ENCODE measurements at regions not wholly inside any gene's neighbourhood (a gene's known extent, or its start where the extent isn't known, plus 50 kb on each side); places are given as distances from the start of the nearest gene placed in this dataset.

DNA sequence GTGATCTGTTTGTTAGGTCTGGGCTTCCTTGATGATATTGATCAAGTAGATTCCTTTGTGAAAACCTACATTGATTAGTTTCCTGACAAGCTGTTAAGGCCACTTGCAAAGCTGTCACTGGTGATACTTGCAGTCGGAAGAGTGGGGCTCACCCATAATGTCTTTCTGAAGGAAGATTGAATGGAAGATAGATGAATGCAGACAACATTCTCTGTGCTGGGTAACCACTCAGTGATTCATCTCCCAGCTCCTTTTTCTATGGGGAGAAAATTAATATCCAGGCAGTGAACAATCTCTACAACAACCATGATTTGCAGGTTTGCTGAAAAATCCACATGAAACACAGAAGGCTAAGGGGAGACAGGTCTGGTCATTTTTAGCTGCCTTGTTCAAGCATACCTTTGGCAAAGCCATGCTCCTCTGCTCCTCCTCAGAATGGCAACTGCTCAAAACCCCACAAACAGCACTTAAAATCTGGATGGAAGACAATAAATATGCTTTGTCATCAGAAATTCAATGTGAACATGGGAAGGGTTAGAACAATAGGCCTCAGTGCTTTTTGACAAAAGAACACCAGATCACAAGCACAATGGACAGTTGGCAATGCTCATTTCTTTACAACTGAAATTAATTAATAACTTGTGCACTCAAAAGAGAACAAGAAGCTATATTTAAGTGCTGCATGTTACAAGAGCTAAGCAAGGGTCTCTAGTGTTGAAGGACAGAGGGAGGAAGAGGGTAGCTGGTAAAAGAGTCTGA lies 495.4 kb downstream of the TOX3 start:
- no peaks in the 10 kb centered on the region for H3K4me1 ChIP-seq (ENCODE audit: insufficient read depth, low read length, poor library complexity, severe bottlenecking)
- POLR2A ChIA-PET, result no interaction called here
- no peaks in the 10 kb centered on the region for H3K9me2 ChIP-seq (ENCODE audit: insufficient read depth, low read length)
- no peaks in the 10 kb centered on the region for H3K36me3 ChIP-seq (ENCODE audit: insufficient read depth, low read length)
- intact Hi-C loops (cut with micrococcal nuclease; ENCODE audit: unreplicated experiment), result no loop called here
- no peak overlapping the region for H2AFZ ChIP-seq (ENCODE audit: low read length)
- no TSS peak for BruUV-seq (replicated peaks)
- CTCF ChIA-PET (ENCODE audit: unreplicated experiment), result no interaction called here
- H3K4me2 ChIP-seq (ENCODE audit: low read length), result no peak overlapping the region
- H3K79me2 ChIP-seq (ENCODE audit: insufficient read depth, low read depth, low read length), result no peaks in the 10 kb centered on the region
- DNase-seq (ENCODE audit: low spot score), result no peak
- no peaks in the 10 kb centered on the region for H3K9me3 ChIP-seq (ENCODE audit: low read length)
- H3K27ac ChIP-seq (ENCODE audit: low read depth, low read length, poor library complexity, severe bottlenecking), result no peak overlapping the region
- TF ChIP-seq CTCF (conservative IDR thresholded peaks at IDR 0.05; ENCODE audit: low read length), result no peak
- TF ChIP-seq EZH2phosphoT487 (IDR thresholded peaks at IDR 0.05; ENCODE audit: borderline replicate concordance, low read depth, low read length), result no peak
- no peak overlapping the region for H3K4me3 ChIP-seq (ENCODE audit: low read depth, low read length, poor library complexity, severe bottlenecking)
- H4K20me1 ChIP-seq (ENCODE audit: insufficient read depth, low read length), result no peaks in the 10 kb centered on the region

DNA sequence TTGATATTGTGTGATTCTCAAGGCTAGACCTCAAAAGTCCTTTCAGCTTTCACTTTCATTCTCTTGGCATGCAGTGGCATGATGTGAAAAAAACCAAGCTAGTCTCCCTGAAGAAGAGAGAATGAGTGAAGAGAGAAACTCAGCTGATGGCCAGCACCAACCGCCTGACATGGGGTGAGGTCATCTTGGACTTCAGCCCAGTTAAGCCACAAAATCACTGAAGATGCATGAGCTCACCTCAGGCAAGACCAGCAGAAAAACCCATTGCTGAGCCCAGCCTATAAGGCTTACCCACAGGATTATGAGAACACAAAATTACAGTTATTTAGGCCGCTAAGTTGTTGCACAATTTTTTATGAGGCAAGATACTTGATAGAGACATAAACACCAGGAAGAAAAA lies 496.5 kb downstream of the TOX3 start:
- H4K20me1 ChIP-seq (ENCODE audit: insufficient read depth, low read length), result no peaks in the 10 kb centered on the region
- H3K36me3 ChIP-seq (ENCODE audit: insufficient read depth, low read length), result no peaks in the 10 kb centered on the region
- H3K4me1 ChIP-seq (ENCODE audit: insufficient read depth, low read length, poor library complexity, severe bottlenecking), result no peaks in the 10 kb centered on the region
- no peaks in the 10 kb centered on the region for H3K9me3 ChIP-seq (ENCODE audit: low read length)
- no peak overlapping the region for H2AFZ ChIP-seq (ENCODE audit: low read length)
- no peaks in the 10 kb centered on the region for H3K79me2 ChIP-seq (ENCODE audit: insufficient read depth, low read depth, low read length)
- CTCF ChIA-PET (ENCODE audit: unreplicated experiment), result no interaction called here
- intact Hi-C loops (cut with micrococcal nuclease; ENCODE audit: unreplicated experiment), result no loop called here
- H3K27ac ChIP-seq (ENCODE audit: low read depth, low read length, poor library complexity, severe bottlenecking), result no peak overlapping the region
- POLR2A ChIA-PET, result interaction anchor here (0.8 kb wide), 1 partner anchor 24 kb away, joined by 3 read pairs; no protein-coding TSS in a partner anchor
- no TSS peak for BruUV-seq (replicated peaks)
- no peak overlapping the region for H3K4me3 ChIP-seq (ENCODE audit: low read depth, low read length, poor library complexity, severe bottlenecking)
- no peaks in the 10 kb centered on the region for H3K9me2 ChIP-seq (ENCODE audit: insufficient read depth, low read length)
- H3K4me2 ChIP-seq (ENCODE audit: low read length), result no peak overlapping the region
- DNase-seq (ENCODE audit: low spot score), result no peak
- TF ChIP-seq EZH2phosphoT487 (IDR thresholded peaks at IDR 0.05; ENCODE audit: borderline replicate concordance, low read depth, low read length), result no peak
- no peak for TF ChIP-seq CTCF (conservative IDR thresholded peaks at IDR 0.05; ENCODE audit: low read length)

GRCh38 chr16:52035436-52035835 lies 511.5 kb downstream of the TOX3 start:
- H3K36me3 ChIP-seq (ENCODE audit: insufficient read depth, low read length), result no peaks in the 10 kb centered on the region
- H3K4me3 ChIP-seq (ENCODE audit: low read depth, low read length, poor library complexity, severe bottlenecking), result no peak overlapping the region
- no peak overlapping the region for H3K4me2 ChIP-seq (ENCODE audit: low read length)
- H3K9me3 ChIP-seq (ENCODE audit: low read length), result no peaks in the 10 kb centered on the region
- no TSS peak for BruUV-seq (replicated peaks)
- POLR2A ChIA-PET, result interaction anchor here (0.7 kb wide), 1 partner anchor 30 kb away, joined by 3 read pairs; no protein-coding TSS in a partner anchor
- intact Hi-C loops (cut with micrococcal nuclease; ENCODE audit: unreplicated experiment), result no loop called here
- no peak overlapping the region for H3K27ac ChIP-seq (ENCODE audit: low read depth, low read length, poor library complexity, severe bottlenecking)
- H3K79me2 ChIP-seq (ENCODE audit: insufficient read depth, low read depth, low read length), result no peaks in the 10 kb centered on the region
- H3K9me2 ChIP-seq (ENCODE audit: insufficient read depth, low read length), result no peaks in the 10 kb centered on the region
- no peak for DNase-seq (ENCODE audit: low spot score)
- CTCF ChIA-PET (ENCODE audit: unreplicated experiment), result no interaction called here
- no peaks in the 10 kb centered on the region for H4K20me1 ChIP-seq (ENCODE audit: insufficient read depth, low read length)
- no peak overlapping the region for H2AFZ ChIP-seq (ENCODE audit: low read length)
- no peak for TF ChIP-seq EZH2phosphoT487 (IDR thresholded peaks at IDR 0.05; ENCODE audit: borderline replicate concordance, low read depth, low read length)
- H3K4me1 ChIP-seq (ENCODE audit: insufficient read depth, low read length, poor library complexity, severe bottlenecking), result no peaks in the 10 kb centered on the region

Measured in OCI-LY7 (cell line).